ENCODE measurements at regions not wholly inside any gene's neighbourhood (a gene's known extent, or its start where the extent isn't known, plus 50 kb on each side); places are given as distances from the start of the nearest gene placed in this dataset.

- Histone ChIP-seq H3K36me3 (ENCODE audit: low read depth, missing control alignments) (no peaks in the 10 kb centered on the region), H3K4me3 (no peak overlapping the region), H3K4me1 (no peaks in the 10 kb centered on the region), H3K27me3 (no peaks in the 10 kb centered on the region), H3K27ac (no peak overlapping the region), H3K9me3 (no peaks in the 10 kb centered on the region)
- intact Hi-C loops (cut with DNase I; ENCODE audit: low total_unique reads) = no loop called here
- TF ChIP-seq POLR2A (IDR thresholded peaks at IDR 0.05) = no peak
- TF ChIP-seq CTCF (IDR thresholded peaks at IDR 0.05) = no peak
- 56 to 61% methylated on average over 5 of the region's 5 CpGs for WGBS, 2 donors
- no peak for DNase-seq
These were observed 1111.6 kb upstream of the SORCS1 start for GRCh38 chr10:108275895-108276685.

- no peak for DNase-seq
- WGBS, 2 donors = 79 to 88% methylated on average over 3 of the region's 3 CpGs
- Histone ChIP-seq H3K27me3 (no peaks in the 10 kb centered on the region), H3K36me3 (ENCODE audit: low read depth, missing control alignments) (no peaks in the 10 kb centered on the region), H3K4me3 (no peak overlapping the region), H3K4me1 (no peaks in the 10 kb centered on the region), H3K27ac (no peak overlapping the region), H3K9me3 (no peaks in the 10 kb centered on the region)
- no peak for TF ChIP-seq POLR2A (IDR thresholded peaks at IDR 0.05)
- TF ChIP-seq CTCF (IDR thresholded peaks at IDR 0.05) = no peak
- intact Hi-C loops (cut with DNase I; ENCODE audit: low total_unique reads) = no loop called here
These were observed 1095.9 kb upstream of the SORCS1 start for GRCh38 chr10:108260383-108260906.

GRCh38 chr10:108254089-108254488 lies 1089.6 kb upstream of the SORCS1 start:
- no peak for TF ChIP-seq CTCF (IDR thresholded peaks at IDR 0.05)
- no peak for TF ChIP-seq POLR2A (IDR thresholded peaks at IDR 0.05)
- Histone ChIP-seq H3K27me3 (no peaks in the 10 kb centered on the region), H3K4me3 (no peak overlapping the region), H3K36me3 (ENCODE audit: low read depth, missing control alignments) (no peaks in the 10 kb centered on the region), H3K9me3 (no peaks in the 10 kb centered on the region), H3K4me1 (no peaks in the 10 kb centered on the region), H3K27ac (no peak overlapping the region)
- DNase-seq = no peak
- intact Hi-C loops (cut with DNase I; ENCODE audit: low total_unique reads) = no loop called here
- 94 to 100% methylated on average over 1 of the region's 1 CpG for WGBS, 2 donors

- Histone ChIP-seq H3K9me3 (no peaks in the 10 kb centered on the region), H3K4me3 (no peak overlapping the region), H3K36me3 (ENCODE audit: low read depth, missing control alignments) (no peaks in the 10 kb centered on the region), H3K27ac (no peak overlapping the region), H3K27me3 (no peaks in the 10 kb centered on the region), H3K4me1 (no peaks in the 10 kb centered on the region)
- intact Hi-C loops (cut with DNase I; ENCODE audit: low total_unique reads) = no loop called here
- no peak for DNase-seq
- TF ChIP-seq CTCF (IDR thresholded peaks at IDR 0.05) (no peak), POLR2A (IDR thresholded peaks at IDR 0.05) (no peak)
These were observed 1088.3 kb upstream of the SORCS1 start for GRCh38 chr10:108252771-108253170.

Data from testis (tissue), 2 donors.